ENCODE measurements at regions not wholly inside any gene's neighbourhood (a gene's known extent, or its start where the extent isn't known, plus 50 kb on each side); places are given as distances from the start of the nearest gene placed in this dataset.

GRCh38 chr3:127349501-127350171 lies 61.8 kb upstream of the PRR20G start:
- peaks cover 0 to 3% of the 10 kb centered on the region in 2 donors for H3K9me3 ChIP-seq
- no peak overlapping the region for H3K4me3 ChIP-seq
- no peak overlapping the region for H3K27ac ChIP-seq
- H3K36me3 ChIP-seq, result no peaks in the 10 kb centered on the region
- WGBS, 3 donors, result 63 to 68% (median 64%) methylated on average over 17 to 19 of the region's 19 CpGs
- H3K4me1 ChIP-seq (ENCODE audit: insufficient read depth), result no peaks in the 10 kb centered on the region
- no peaks in the 10 kb centered on the region for H3K27me3 ChIP-seq
- DNase-seq, result no peak
- intact Hi-C loops (cut with DNase I), result no loop called here
- TF ChIP-seq EP300 (IDR thresholded peaks at IDR 0.05) (no peak), CTCF (IDR thresholded peaks at IDR 0.05) (no peak), POLR2A (IDR thresholded peaks at IDR 0.05) (no peak)

GRCh38 chr3:127342735-127343134 lies 54.9 kb upstream of the PRR20G start:
- Histone ChIP-seq H3K36me3 (no peaks in the 10 kb centered on the region), H3K27me3 (no peaks in the 10 kb centered on the region), H3K9me3 (peaks cover 0 to 3% of the 10 kb centered on the region in 2 donors), H3K4me1 (ENCODE audit: insufficient read depth) (no peaks in the 10 kb centered on the region), H3K4me3 (no peak overlapping the region), H3K27ac (no peak overlapping the region)
- no peak for TF ChIP-seq CTCF (IDR thresholded peaks at IDR 0.05)
- no peak for TF ChIP-seq EP300 (IDR thresholded peaks at IDR 0.05)
- DNase-seq, result no peak
- 44 to 51% (median 45%) methylated on average over 9 of the region's 9 CpGs for WGBS, 3 donors
- intact Hi-C loops (cut with DNase I), result no loop called here

- Histone ChIP-seq H3K4me1 (ENCODE audit: insufficient read depth) (no peaks in the 10 kb centered on the region), H3K27me3 (no peaks in the 10 kb centered on the region), H3K36me3 (no peaks in the 10 kb centered on the region), H3K27ac (no peak overlapping the region), H3K9me3 (no peaks in the 10 kb centered on the region), H3K4me3 (no peak overlapping the region)
- no peak for DNase-seq
- no peak for TF ChIP-seq EP300 (IDR thresholded peaks at IDR 0.05)
- TF ChIP-seq POLR2A (IDR thresholded peaks at IDR 0.05), result no peak
- no peak for TF ChIP-seq CTCF (IDR thresholded peaks at IDR 0.05)
- WGBS, 3 donors, result 43 to 53% (median 46%) methylated on average over 20 of the region's 20 CpGs
- intact Hi-C loops (cut with DNase I), result no loop called here
Observed at GRCh38 chr3:127339928-127340861, 52.3 kb upstream of the PRR20G start.

- 59 to 88% (median 75%) methylated on average over 3 of the region's 3 CpGs for WGBS, 3 donors
- no peak overlapping the region for H3K27ac ChIP-seq
- no peaks in the 10 kb centered on the region for H3K4me1 ChIP-seq (ENCODE audit: insufficient read depth)
- intact Hi-C loops (cut with DNase I), result no loop called here
- no peak overlapping the region for H3K4me3 ChIP-seq
- H3K9me3 ChIP-seq, result no peaks in the 10 kb centered on the region
- DNase-seq, result no peak
- H3K36me3 ChIP-seq, result no peaks in the 10 kb centered on the region
- no peaks in the 10 kb centered on the region for H3K27me3 ChIP-seq
- TF ChIP-seq EP300 (IDR thresholded peaks at IDR 0.05) (no peak), CTCF (IDR thresholded peaks at IDR 0.05) (no peak), POLR2A (IDR thresholded peaks at IDR 0.05) (no peak)
Observed at GRCh38 chr3:127339016-127339415, 51.2 kb upstream of the PRR20G start.

Measured in ovary (tissue), 7 donors.